ENCODE measurements at regions not wholly inside any gene's neighbourhood (a gene's known extent, or its start where the extent isn't known, plus 50 kb on each side); places are given as distances from the start of the nearest gene placed in this dataset.

DNA sequence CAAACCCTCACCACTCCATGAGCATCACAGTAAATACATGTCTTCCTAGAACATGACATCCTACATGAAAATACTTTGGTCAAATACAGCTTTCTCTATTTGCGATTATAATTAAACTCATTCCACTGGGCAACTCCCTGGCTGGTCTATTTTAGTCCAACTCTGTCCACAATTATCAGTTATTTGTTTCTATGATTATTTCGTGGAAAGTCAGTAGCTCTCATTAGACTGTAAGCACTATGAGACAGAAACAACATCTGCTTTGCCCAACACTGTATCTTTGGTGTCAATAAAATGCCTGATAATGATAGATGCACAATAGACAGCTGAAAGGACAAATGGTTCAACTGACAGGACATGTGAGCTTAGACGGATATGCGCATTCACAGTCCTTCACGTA is 292.0 kb downstream of the KLF12 start:
- no peak for TF ChIP-seq SP1 (IDR thresholded peaks at IDR 0.05; ENCODE audit: low read depth)
- TF ChIP-seq, protein P1, sequence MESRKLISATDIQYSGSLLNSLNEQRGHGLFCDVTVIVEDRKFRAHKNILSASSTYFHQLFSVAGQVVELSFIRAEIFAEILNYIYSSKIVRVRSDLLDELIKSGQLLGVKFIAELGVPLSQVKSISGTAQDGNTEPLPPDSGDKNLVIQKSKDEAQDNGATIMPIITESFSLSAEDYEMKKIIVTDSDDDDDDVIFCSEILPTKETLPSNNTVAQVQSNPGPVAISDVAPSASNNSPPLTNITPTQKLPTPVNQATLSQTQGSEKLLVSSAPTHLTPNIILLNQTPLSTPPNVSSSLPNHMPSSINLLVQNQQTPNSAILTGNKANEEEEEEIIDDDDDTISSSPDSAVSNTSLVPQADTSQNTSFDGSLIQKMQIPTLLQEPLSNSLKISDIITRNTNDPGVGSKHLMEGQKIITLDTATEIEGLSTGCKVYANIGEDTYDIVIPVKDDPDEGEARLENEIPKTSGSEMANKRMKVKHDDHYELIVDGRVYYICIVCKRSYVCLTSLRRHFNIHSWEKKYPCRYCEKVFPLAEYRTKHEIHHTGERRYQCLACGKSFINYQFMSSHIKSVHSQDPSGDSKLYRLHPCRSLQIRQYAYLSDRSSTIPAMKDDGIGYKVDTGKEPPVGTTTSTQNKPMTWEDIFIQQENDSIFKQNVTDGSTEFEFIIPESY (IDR thresholded peaks at IDR 0.05; ENCODE audit: extremely low read depth, insufficient replicate concordance, low read length), result no peak
- TF ChIP-seq, protein P2, sequence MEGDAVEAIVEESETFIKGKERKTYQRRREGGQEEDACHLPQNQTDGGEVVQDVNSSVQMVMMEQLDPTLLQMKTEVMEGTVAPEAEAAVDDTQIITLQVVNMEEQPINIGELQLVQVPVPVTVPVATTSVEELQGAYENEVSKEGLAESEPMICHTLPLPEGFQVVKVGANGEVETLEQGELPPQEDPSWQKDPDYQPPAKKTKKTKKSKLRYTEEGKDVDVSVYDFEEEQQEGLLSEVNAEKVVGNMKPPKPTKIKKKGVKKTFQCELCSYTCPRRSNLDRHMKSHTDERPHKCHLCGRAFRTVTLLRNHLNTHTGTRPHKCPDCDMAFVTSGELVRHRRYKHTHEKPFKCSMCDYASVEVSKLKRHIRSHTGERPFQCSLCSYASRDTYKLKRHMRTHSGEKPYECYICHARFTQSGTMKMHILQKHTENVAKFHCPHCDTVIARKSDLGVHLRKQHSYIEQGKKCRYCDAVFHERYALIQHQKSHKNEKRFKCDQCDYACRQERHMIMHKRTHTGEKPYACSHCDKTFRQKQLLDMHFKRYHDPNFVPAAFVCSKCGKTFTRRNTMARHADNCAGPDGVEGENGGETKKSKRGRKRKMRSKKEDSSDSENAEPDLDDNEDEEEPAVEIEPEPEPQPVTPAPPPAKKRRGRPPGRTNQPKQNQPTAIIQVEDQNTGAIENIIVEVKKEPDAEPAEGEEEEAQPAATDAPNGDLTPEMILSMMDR (IDR thresholded peaks at IDR 0.05 in 2 of 3, conservative IDR thresholded peaks at IDR 0.05 in 1 of 3; ENCODE audit: borderline replicate concordance in 1 of 3, insufficient read depth in 1 of 3, low read depth in 2 of 3, low read length in 2 of 3), result no peak
- no peak for TF ChIP-seq CEBPB (IDR thresholded peaks at IDR 0.05; ENCODE audit: low read depth)
- TF ChIP-seq POLR2AphosphoS5 (IDR thresholded peaks at IDR 0.05; ENCODE audit: low read depth, low read length), result no peak
- TF ChIP-seq, protein P3, sequence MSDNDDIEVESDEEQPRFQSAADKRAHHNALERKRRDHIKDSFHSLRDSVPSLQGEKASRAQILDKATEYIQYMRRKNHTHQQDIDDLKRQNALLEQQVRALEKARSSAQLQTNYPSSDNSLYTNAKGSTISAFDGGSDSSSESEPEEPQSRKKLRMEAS (IDR thresholded peaks at IDR 0.05), result no peak
- no peak for TF ChIP-seq RAD21 (IDR thresholded peaks at IDR 0.05; ENCODE audit: low read depth)
- TF ChIP-seq, protein P4, sequence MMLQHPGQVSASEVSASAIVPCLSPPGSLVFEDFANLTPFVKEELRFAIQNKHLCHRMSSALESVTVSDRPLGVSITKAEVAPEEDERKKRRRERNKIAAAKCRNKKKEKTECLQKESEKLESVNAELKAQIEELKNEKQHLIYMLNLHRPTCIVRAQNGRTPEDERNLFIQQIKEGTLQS (IDR thresholded peaks at IDR 0.05), result no peak
- TF ChIP-seq ZFX (IDR thresholded peaks at IDR 0.05), result no peak
- TF ChIP-seq POLR2A (IDR thresholded peaks at IDR 0.05; ENCODE audit: borderline replicate concordance, extremely low read depth, insufficient read depth, insufficient read length), result no peak
- TF ChIP-seq CBX3 (IDR thresholded peaks at IDR 0.05; ENCODE audit: low read depth), result no peak

All from HCT116 (cell line).